ENCODE measurements at regions not wholly inside any gene's neighbourhood (a gene's known extent, or its start where the extent isn't known, plus 50 kb on each side); places are given as distances from the start of the nearest gene placed in this dataset.

GRCh38 chr6:92433911-92434310, 985.4 kb downstream of the EPHA7 start:
- no peak for TF ChIP-seq POLR2A (IDR thresholded peaks at IDR 0.05)
- no peak for TF ChIP-seq CTCF (IDR thresholded peaks at IDR 0.05)

Data from body of pancreas (tissue), 4 donors.